ENCODE measurements at regions not wholly inside any gene's neighbourhood (a gene's known extent, or its start where the extent isn't known, plus 50 kb on each side); places are given as distances from the start of the nearest gene placed in this dataset.

DNA sequence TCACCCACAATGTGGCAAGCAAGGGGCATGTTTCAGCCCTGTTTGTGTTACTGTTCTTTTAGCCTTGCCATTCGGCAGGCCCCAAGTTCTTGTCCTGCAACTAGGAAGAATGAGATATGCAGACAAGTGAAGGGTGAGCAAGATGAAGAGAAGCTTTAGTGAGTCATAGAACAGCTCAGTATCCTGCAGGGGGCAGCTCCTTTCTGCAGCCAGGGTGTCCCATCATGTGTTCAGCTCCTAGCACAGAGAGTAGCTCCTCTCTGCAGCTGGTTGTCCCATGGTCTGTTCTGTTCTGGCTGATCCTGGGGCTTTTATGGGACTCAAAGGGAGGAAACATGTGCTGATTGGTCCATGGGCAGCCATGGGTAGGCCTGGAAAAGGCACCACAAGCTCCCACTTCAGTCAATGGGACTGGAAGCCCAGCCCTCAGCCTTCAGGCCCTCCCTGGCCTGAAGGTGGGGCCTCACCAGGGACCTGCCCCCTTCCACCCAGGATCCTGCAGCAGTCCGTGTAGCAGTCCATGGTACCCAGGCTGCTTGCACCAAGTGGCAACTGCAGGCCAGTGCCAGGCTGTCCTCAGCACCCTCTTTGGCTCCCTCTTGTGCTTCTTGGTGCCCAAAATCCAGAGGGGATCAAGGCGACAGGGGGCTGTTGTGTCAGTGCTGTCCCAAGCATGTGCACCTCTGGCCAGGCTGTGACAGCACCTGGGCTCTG lies 326.4 kb downstream of the NR4A2 start:
- Histone ChIP-seq H2AFZ (ENCODE audit: low read length) (no peak overlapping the region), H3K4me3 (ENCODE audit: low read depth, low read length, poor library complexity, severe bottlenecking) (no peak overlapping the region), H3K79me2 (ENCODE audit: insufficient read depth, low read depth, low read length) (no peaks in the 10 kb centered on the region), H3K27ac (ENCODE audit: low read depth, low read length, poor library complexity, severe bottlenecking) (no peak overlapping the region), H3K36me3 (ENCODE audit: insufficient read depth, low read length) (no peaks in the 10 kb centered on the region), H3K9me3 (ENCODE audit: low read length) (no peaks in the 10 kb centered on the region), H3K4me1 (ENCODE audit: insufficient read depth, low read length, poor library complexity, severe bottlenecking) (no peaks in the 10 kb centered on the region), H3K9me2 (ENCODE audit: insufficient read depth, low read length) (no peaks in the 10 kb centered on the region), H4K20me1 (ENCODE audit: insufficient read depth, low read length) (no peaks in the 10 kb centered on the region), H3K4me2 (ENCODE audit: low read length) (no peak overlapping the region)
- ChIA-PET POLR2A (no interaction called here), CTCF (ENCODE audit: unreplicated experiment) (no interaction called here)
- BruUV-seq (replicated peaks) = no TSS peak
- no peak for DNase-seq (ENCODE audit: low spot score)
- intact Hi-C loops (cut with micrococcal nuclease; ENCODE audit: unreplicated experiment) = no loop called here
- no peak for TF ChIP-seq EZH2phosphoT487 (IDR thresholded peaks at IDR 0.05; ENCODE audit: borderline replicate concordance, low read depth, low read length)
- TF ChIP-seq, protein P1, sequence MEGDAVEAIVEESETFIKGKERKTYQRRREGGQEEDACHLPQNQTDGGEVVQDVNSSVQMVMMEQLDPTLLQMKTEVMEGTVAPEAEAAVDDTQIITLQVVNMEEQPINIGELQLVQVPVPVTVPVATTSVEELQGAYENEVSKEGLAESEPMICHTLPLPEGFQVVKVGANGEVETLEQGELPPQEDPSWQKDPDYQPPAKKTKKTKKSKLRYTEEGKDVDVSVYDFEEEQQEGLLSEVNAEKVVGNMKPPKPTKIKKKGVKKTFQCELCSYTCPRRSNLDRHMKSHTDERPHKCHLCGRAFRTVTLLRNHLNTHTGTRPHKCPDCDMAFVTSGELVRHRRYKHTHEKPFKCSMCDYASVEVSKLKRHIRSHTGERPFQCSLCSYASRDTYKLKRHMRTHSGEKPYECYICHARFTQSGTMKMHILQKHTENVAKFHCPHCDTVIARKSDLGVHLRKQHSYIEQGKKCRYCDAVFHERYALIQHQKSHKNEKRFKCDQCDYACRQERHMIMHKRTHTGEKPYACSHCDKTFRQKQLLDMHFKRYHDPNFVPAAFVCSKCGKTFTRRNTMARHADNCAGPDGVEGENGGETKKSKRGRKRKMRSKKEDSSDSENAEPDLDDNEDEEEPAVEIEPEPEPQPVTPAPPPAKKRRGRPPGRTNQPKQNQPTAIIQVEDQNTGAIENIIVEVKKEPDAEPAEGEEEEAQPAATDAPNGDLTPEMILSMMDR (conservative IDR thresholded peaks at IDR 0.05; ENCODE audit: low read length) = no peak

DNA sequence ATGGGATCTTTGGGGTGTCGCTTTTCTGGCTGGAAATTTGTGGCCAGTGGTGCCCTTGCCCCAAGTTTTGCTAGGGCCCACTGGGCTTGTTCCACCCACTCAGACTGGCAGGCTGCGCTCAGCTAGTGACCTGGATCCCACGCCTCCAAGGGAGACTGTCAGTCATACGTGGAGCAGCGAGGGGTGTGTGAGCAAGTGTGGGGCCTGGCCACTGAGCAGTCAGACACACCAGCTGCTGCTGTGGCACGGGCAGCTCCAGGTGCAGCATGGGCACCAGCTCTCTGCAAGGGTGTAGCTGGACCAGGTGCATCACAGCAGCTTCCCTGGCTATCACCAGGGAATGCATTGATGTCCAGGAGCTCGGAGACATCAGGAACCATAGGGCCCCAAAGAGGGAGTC lies 327.0 kb downstream of the NR4A2 start:
- POLR2A ChIA-PET = no interaction called here
- intact Hi-C loops (cut with micrococcal nuclease; ENCODE audit: unreplicated experiment) = no loop called here
- H4K20me1 ChIP-seq (ENCODE audit: insufficient read depth, low read length) = no peaks in the 10 kb centered on the region
- BruUV-seq (replicated peaks) = no TSS peak
- no peak overlapping the region for H3K4me3 ChIP-seq (ENCODE audit: low read depth, low read length, poor library complexity, severe bottlenecking)
- H3K9me3 ChIP-seq (ENCODE audit: low read length) = no peaks in the 10 kb centered on the region
- H3K9me2 ChIP-seq (ENCODE audit: insufficient read depth, low read length) = no peaks in the 10 kb centered on the region
- CTCF ChIA-PET (ENCODE audit: unreplicated experiment) = no interaction called here
- no peak overlapping the region for H2AFZ ChIP-seq (ENCODE audit: low read length)
- no peaks in the 10 kb centered on the region for H3K79me2 ChIP-seq (ENCODE audit: insufficient read depth, low read depth, low read length)
- H3K4me1 ChIP-seq (ENCODE audit: insufficient read depth, low read length, poor library complexity, severe bottlenecking) = no peaks in the 10 kb centered on the region
- TF ChIP-seq, protein P1 (conservative IDR thresholded peaks at IDR 0.05; ENCODE audit: low read length) = no peak
- no peak for TF ChIP-seq EZH2phosphoT487 (IDR thresholded peaks at IDR 0.05; ENCODE audit: borderline replicate concordance, low read depth, low read length)
- no peaks in the 10 kb centered on the region for H3K36me3 ChIP-seq (ENCODE audit: insufficient read depth, low read length)
- H3K4me2 ChIP-seq (ENCODE audit: low read length) = no peak overlapping the region
- no peak overlapping the region for H3K27ac ChIP-seq (ENCODE audit: low read depth, low read length, poor library complexity, severe bottlenecking)
- DNase-seq (ENCODE audit: low spot score) = no peak

DNA sequence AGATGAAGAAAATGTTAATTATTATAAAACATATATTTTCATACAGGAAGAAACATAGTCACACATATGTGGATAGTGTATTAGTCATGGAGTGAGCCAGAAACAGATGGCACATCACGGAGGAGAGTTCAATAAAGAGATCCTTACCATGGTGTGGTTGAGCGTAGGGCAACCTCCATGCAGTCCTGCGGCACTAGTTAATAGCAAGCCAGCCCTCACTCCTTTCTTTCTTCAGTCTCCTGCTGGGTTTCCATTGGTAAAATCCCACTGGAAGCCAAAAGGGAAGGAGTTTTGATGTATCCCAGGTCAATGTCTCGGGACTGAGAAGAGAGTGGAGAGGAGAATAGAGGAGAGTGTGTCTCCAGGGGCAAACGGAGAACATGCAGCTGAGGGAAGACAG lies 328.1 kb downstream of the NR4A2 start:
- Histone ChIP-seq H3K4me2 (ENCODE audit: low read length) (no peak overlapping the region), H3K9me3 (ENCODE audit: low read length) (no peaks in the 10 kb centered on the region), H2AFZ (ENCODE audit: low read length) (no peak overlapping the region), H3K27ac (ENCODE audit: low read depth, low read length, poor library complexity, severe bottlenecking) (no peak overlapping the region), H3K4me3 (ENCODE audit: low read depth, low read length, poor library complexity, severe bottlenecking) (no peak overlapping the region), H3K4me1 (ENCODE audit: insufficient read depth, low read length, poor library complexity, severe bottlenecking) (no peaks in the 10 kb centered on the region), H3K79me2 (ENCODE audit: insufficient read depth, low read depth, low read length) (no peaks in the 10 kb centered on the region), H3K9me2 (ENCODE audit: insufficient read depth, low read length) (no peaks in the 10 kb centered on the region), H4K20me1 (ENCODE audit: insufficient read depth, low read length) (no peaks in the 10 kb centered on the region), H3K36me3 (ENCODE audit: insufficient read depth, low read length) (no peaks in the 10 kb centered on the region)
- TF ChIP-seq, protein P1 (conservative IDR thresholded peaks at IDR 0.05; ENCODE audit: low read length) = no peak
- no peak for TF ChIP-seq EZH2phosphoT487 (IDR thresholded peaks at IDR 0.05; ENCODE audit: borderline replicate concordance, low read depth, low read length)
- no TSS peak for BruUV-seq (replicated peaks)
- ChIA-PET CTCF (ENCODE audit: unreplicated experiment) (no interaction called here), POLR2A (interaction anchor here (0.6 kb wide), 1 partner anchor 1600 kb away, joined by 3 read pairs; no protein-coding TSS in a partner anchor)
- intact Hi-C loops (cut with micrococcal nuclease; ENCODE audit: unreplicated experiment) = no loop called here
- no peak for DNase-seq (ENCODE audit: low spot score)
